ENCODE measurements at regions not wholly inside any gene's neighbourhood (a gene's known extent, or its start where the extent isn't known, plus 50 kb on each side); places are given as distances from the start of the nearest gene placed in this dataset.
"Not testable (repeated sequence)": the region's sequence is repeated elsewhere in the genome, so short reads cannot be mapped to it uniquely, and the experiment has no call there.

GRCh38 chr2:51795248-51795888, 763.4 kb upstream of the NRXN1 start:
- TF ChIP-seq CTCF (IDR thresholded peaks at IDR 0.05; ENCODE audit: low read depth, low read length), result 0 out of 2 replicates have a peak, but pooled peaks have one; percentile 13
- H3K4me3 ChIP-seq (ENCODE audit: low read depth, low read length), result no peak overlapping the region

- TF ChIP-seq CTCF (IDR thresholded peaks at IDR 0.05; ENCODE audit: low read depth, low read length), result no peak
- H3K4me3 ChIP-seq (ENCODE audit: low read depth, low read length), result no peak overlapping the region
Measured at GRCh38 chr2:51791496-51791895, 759.6 kb upstream of the NRXN1 start.

GRCh38 chr2:51790854-51791253, 758.9 kb upstream of the NRXN1 start:
- H3K4me3 ChIP-seq (ENCODE audit: low read depth, low read length), result no peak overlapping the region
- no peak for TF ChIP-seq CTCF (IDR thresholded peaks at IDR 0.05; ENCODE audit: low read depth, low read length)

- no peak overlapping the region for H3K4me3 ChIP-seq (ENCODE audit: low read depth, low read length)
- TF ChIP-seq CTCF (IDR thresholded peaks at IDR 0.05; ENCODE audit: low read depth, low read length), result no peak
Measured at GRCh38 chr2:51789918-51790317, 758.0 kb upstream of the NRXN1 start.

GRCh38 chr2:51782921-51783765, 751.2 kb upstream of the NRXN1 start:
- no peak for TF ChIP-seq CTCF (IDR thresholded peaks at IDR 0.05; ENCODE audit: low read depth, low read length)
- no peak overlapping the region for H3K4me3 ChIP-seq (ENCODE audit: low read depth, low read length)

- no peak overlapping the region for H3K4me3 ChIP-seq (ENCODE audit: low read depth, low read length)
- TF ChIP-seq CTCF (IDR thresholded peaks at IDR 0.05; ENCODE audit: low read depth, low read length), result no peak
Measured at GRCh38 chr2:51781691-51782090, 749.8 kb upstream of the NRXN1 start.

- no peak overlapping the region for H3K4me3 ChIP-seq (ENCODE audit: low read depth, low read length)
- TF ChIP-seq CTCF (IDR thresholded peaks at IDR 0.05; ENCODE audit: low read depth, low read length), result no peak
Measured at GRCh38 chr2:51780353-51780752, 748.4 kb upstream of the NRXN1 start.

- H3K4me3 ChIP-seq (ENCODE audit: low read depth, low read length), result not testable (repeated sequence)
Measured at GRCh38 chr2:51779723-51780122, 747.8 kb upstream of the NRXN1 start.
